ENCODE measurements at regions not wholly inside any gene's neighbourhood (a gene's known extent, or its start where the extent isn't known, plus 50 kb on each side); places are given as distances from the start of the nearest gene placed in this dataset.

DNA sequence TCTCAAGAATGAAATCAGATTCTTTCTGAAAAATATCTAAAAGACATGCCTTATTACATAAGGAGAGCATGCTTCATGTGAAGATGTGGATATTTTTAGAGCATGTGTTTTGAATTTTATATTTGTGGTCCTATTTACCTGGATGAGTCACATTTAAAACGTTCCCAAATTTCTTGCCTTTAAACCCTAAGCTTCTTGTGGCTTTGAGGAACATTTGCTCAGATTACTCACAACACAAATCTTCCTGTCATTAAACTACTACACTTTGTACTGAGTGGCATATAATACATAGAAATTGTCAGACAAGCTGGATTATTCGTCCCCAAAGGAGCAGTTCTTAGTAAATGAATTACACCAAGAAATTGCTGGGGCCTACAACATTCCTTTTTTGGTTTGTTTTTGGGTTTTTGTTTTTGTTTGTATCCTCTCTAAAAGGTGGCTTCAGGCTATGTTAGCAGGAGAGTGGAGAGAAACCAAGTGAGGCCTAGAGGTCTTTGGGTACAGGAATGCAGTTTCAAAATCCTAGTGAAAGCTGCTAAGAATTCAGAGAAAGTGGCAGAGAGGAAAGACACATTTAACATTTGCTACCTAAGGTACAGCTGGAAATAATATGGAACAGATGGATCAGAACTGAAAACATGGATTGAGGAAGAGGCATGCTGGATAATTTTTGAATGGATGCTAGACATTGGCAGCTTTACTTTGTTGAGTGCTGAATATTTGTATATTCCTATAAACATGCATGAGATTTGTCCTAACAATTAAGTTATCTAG is 128.1 kb downstream of the RPL22L1 start:
- TF ChIP-seq, protein P1, sequence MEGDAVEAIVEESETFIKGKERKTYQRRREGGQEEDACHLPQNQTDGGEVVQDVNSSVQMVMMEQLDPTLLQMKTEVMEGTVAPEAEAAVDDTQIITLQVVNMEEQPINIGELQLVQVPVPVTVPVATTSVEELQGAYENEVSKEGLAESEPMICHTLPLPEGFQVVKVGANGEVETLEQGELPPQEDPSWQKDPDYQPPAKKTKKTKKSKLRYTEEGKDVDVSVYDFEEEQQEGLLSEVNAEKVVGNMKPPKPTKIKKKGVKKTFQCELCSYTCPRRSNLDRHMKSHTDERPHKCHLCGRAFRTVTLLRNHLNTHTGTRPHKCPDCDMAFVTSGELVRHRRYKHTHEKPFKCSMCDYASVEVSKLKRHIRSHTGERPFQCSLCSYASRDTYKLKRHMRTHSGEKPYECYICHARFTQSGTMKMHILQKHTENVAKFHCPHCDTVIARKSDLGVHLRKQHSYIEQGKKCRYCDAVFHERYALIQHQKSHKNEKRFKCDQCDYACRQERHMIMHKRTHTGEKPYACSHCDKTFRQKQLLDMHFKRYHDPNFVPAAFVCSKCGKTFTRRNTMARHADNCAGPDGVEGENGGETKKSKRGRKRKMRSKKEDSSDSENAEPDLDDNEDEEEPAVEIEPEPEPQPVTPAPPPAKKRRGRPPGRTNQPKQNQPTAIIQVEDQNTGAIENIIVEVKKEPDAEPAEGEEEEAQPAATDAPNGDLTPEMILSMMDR (IDR thresholded peaks at IDR 0.05; ENCODE audit: borderline replicate concordance, extremely low read depth, low read length, poor library complexity, severe bottlenecking) = no peak
- no peak for TF ChIP-seq EZH2 (IDR thresholded peaks at IDR 0.05; ENCODE audit: borderline replicate concordance, low read depth, low read length, severe bottlenecking)

Measured in DND-41 (cell line).